MM.1S (cell line): ENCODE measurements at regions not wholly inside any gene's neighbourhood (a gene's known extent, or its start where the extent isn't known, plus 50 kb on each side); places are given as distances from the start of the nearest gene placed in this dataset.

Source experiments
- DNase-seq: peaks from one replicate; pipeline ENCODE4 v3.0.0-alpha.2; 2015
- H2AFZ ChIP-seq: fragments of 300-600 bp; sonication (generic); 2 replicates; pipeline ENCODE4 v1.6.0; 2016; ENCODE audit warnings: antibody characterized with exemption, low read length
- H3F3A ChIP-seq: fragments of 300-600 bp; sonication (generic); 2 replicates; pipeline ENCODE4 v1.6.1; 2016; ENCODE audit warnings: mild to moderate bottlenecking, antibody characterized with exemption, low read length, moderate library complexity, mixed read lengths; ENCODE audit not compliant: insufficient read depth
- H3K27ac ChIP-seq: fragments of 300-600 bp; sonication (generic); 2 replicates; pipeline ENCODE4 v1.5.1; 2016; ENCODE audit warnings: mild to moderate bottlenecking, low read length
- H3K27me3 ChIP-seq: fragments of 300-600 bp; sonication (generic); replicated peaks from 2 replicates; pipeline ENCODE4 v1.6.0; 2016; ENCODE audit warnings: low read length; ENCODE audit not compliant: insufficient read depth
- H3K36me3 ChIP-seq: fragments of 300-600 bp; sonication (generic); replicated peaks from 2 replicates; pipeline ENCODE4 v1.6.1; 2016; ENCODE audit warnings: mild to moderate bottlenecking, low read length, mixed read lengths; ENCODE audit not compliant: insufficient read depth
- H3K4me1 ChIP-seq: fragments of 300-600 bp; sonication (generic); 2 replicates; pipeline ENCODE4 v1.6.1; 2016; ENCODE audit warnings: low read length, mixed read lengths
- H3K4me2 ChIP-seq: fragments of 300-600 bp; sonication (generic); 2 replicates; pipeline ENCODE4 v1.6.0; 2016; ENCODE audit warnings: low read depth, low read length
- H3K4me3 ChIP-seq: fragments of 300-600 bp; sonication (generic); 2 replicates; pipeline ENCODE4 v1.5.1; 2016; ENCODE audit warnings: low read length, mixed read lengths
- H3K79me2 ChIP-seq: fragments of 300-600 bp; sonication (generic); 2 replicates; pipeline ENCODE4 v1.6.1; 2016; ENCODE audit warnings: mixed run types, low read length, mixed read lengths
- H3K9ac ChIP-seq: fragments of 300-600 bp; sonication (generic); 2 replicates; pipeline ENCODE4 v1.6.1; 2016; ENCODE audit warnings: low read length, mixed read lengths
- H3K9me2 ChIP-seq: fragments of 300-600 bp; sonication (generic); replicated peaks from 2 replicates; pipeline ENCODE4 v1.6.1; 2016; ENCODE audit warnings: mild to moderate bottlenecking, low read length, mixed read lengths; ENCODE audit not compliant: insufficient read depth
- H3K9me3 ChIP-seq: fragments of 300-600 bp; sonication (generic); replicated peaks from 2 replicates; pipeline ENCODE4 v1.6.1; 2016; ENCODE audit warnings: mild to moderate bottlenecking, low read length, mixed read lengths; ENCODE audit not compliant: insufficient read depth
- H4K20me1 ChIP-seq: fragments of 300-600 bp; sonication (generic); 2 replicates; pipeline ENCODE4 v1.6.1; 2016; ENCODE audit warnings: mild to moderate bottlenecking, low read length, moderate library complexity, mixed read lengths; ENCODE audit not compliant: insufficient read depth
- CTCF ChIP-seq: fragments of 300-600 bp; sonication (generic); IDR thresholded peaks from 2 replicates; pipeline ENCODE4 v1.5.1; 2016; ENCODE audit warnings: antibody characterized with exemption, low read length, mixed read lengths
- EZH2 ChIP-seq: fragments of 300-600 bp; sonication (generic); optimal IDR thresholded peaks from 2 replicates; pipeline ENCODE3; 2017; ENCODE audit warnings: low read depth, mild to moderate bottlenecking, antibody characterized with exemption, low read length, mixed read lengths
- EZH2phosphoT487 ChIP-seq: fragments of 300-600 bp; sonication (generic); IDR thresholded peaks from 2 replicates; pipeline ENCODE4 v1.6.1; 2018; ENCODE audit warnings: antibody characterized with exemption, low read length

GRCh38 chr4:38195911-38196310, 235.7 kb downstream of the PTTG2 start:
- no peak overlapping the region for H3K9ac ChIP-seq
- no peak for DNase-seq
- H4K20me1 ChIP-seq, result no peaks in the 10 kb centered on the region
- TF ChIP-seq CTCF (no peak), EZH2phosphoT487 (no peak), EZH2 (no peak)
- no peak overlapping the region for H3K4me2 ChIP-seq
- H2AFZ ChIP-seq, result no peak overlapping the region
- no peak overlapping the region for H3K27ac ChIP-seq
- H3K27me3 ChIP-seq, result no peaks in the 10 kb centered on the region
- no peak overlapping the region for H3K4me3 ChIP-seq
- H3K79me2 ChIP-seq, result no peaks in the 10 kb centered on the region
- no peaks in the 10 kb centered on the region for H3F3A ChIP-seq
- H3K36me3 ChIP-seq, result no peaks in the 10 kb centered on the region
- H3K4me1 ChIP-seq, result no peaks in the 10 kb centered on the region
- H3K9me2 ChIP-seq, result no peaks in the 10 kb centered on the region
- no peaks in the 10 kb centered on the region for H3K9me3 ChIP-seq

GRCh38 chr4:38202242-38202641, 242.0 kb downstream of the PTTG2 start:
- H3K27me3 ChIP-seq, result no peaks in the 10 kb centered on the region
- H3F3A ChIP-seq, result no peaks in the 10 kb centered on the region
- H3K36me3 ChIP-seq, result no peaks in the 10 kb centered on the region
- H2AFZ ChIP-seq, result no peak overlapping the region
- no peak overlapping the region for H3K9ac ChIP-seq
- no peaks in the 10 kb centered on the region for H3K79me2 ChIP-seq
- H3K4me3 ChIP-seq, result no peak overlapping the region
- TF ChIP-seq CTCF (no peak), EZH2 (no peak), EZH2phosphoT487 (no peak)
- no peaks in the 10 kb centered on the region for H3K9me2 ChIP-seq
- no peak overlapping the region for H3K27ac ChIP-seq
- DNase-seq, result no peak
- no peaks in the 10 kb centered on the region for H3K9me3 ChIP-seq
- H4K20me1 ChIP-seq, result no peaks in the 10 kb centered on the region
- peaks cover 6% of the 10 kb centered on the region; the same call in 1 of the 2 replicates for H3K4me1 ChIP-seq
- H3K4me2 ChIP-seq, result no peak overlapping the region

GRCh38 chr4:38203609-38204008, 243.4 kb downstream of the PTTG2 start:
- no peak for DNase-seq
- Histone ChIP-seq H3K4me1 (peaks cover 6% of the 10 kb centered on the region; the same call in 1 of the 2 replicates), H3K27me3 (no peaks in the 10 kb centered on the region), H3K79me2 (no peaks in the 10 kb centered on the region), H4K20me1 (no peaks in the 10 kb centered on the region), H2AFZ (no peak overlapping the region), H3K9ac (no peak overlapping the region), H3K4me2 (no peak overlapping the region), H3K4me3 (no peak overlapping the region), H3F3A (no peaks in the 10 kb centered on the region), H3K9me3 (no peaks in the 10 kb centered on the region), H3K27ac (no peak overlapping the region), H3K36me3 (no peaks in the 10 kb centered on the region), H3K9me2 (no peaks in the 10 kb centered on the region)
- no peak for TF ChIP-seq CTCF
- no peak for TF ChIP-seq EZH2
